GM19467 (cell line): ENCODE measurements at regions not wholly inside any gene's neighbourhood (a gene's known extent, or its start where the extent isn't known, plus 50 kb on each side); places are given as distances from the start of the nearest gene placed in this dataset.

ENCODE experiments used
- ATAC-seq: cut with Tn5 transposase; IDR thresholded peaks from one replicate; pipeline ENCODE4 v1.9.1; 2021; ENCODE audit warnings: mild to moderate bottlenecking, moderate library complexity; ENCODE audit not compliant: unreplicated experiment

GRCh38 chr12:25745281-25745680 is 192.2 kb upstream of the LMNTD1 start:
- ATAC-seq = no peak

GRCh38 chr12:25746131-25746530 is 193.0 kb upstream of the LMNTD1 start:
- no peak for ATAC-seq

- ATAC-seq = no peak
These were observed 199.7 kb upstream of the LMNTD1 start for GRCh38 chr12:25752710-25753309.

GRCh38 chr12:25755136-25755970 is 202.3 kb upstream of the LMNTD1 start:
- ATAC-seq = no peak

- ATAC-seq = no peak
These were observed 202.6 kb upstream of the RASSF8 start for GRCh38 chr12:25755971-25756260.

- no peak for ATAC-seq
These were observed 201.3 kb upstream of the RASSF8 start for GRCh38 chr12:25757037-25757665.

GRCh38 chr12:25759752-25760151 is 198.7 kb upstream of the RASSF8 start:
- ATAC-seq = no peak

GRCh38 chr12:25761356-25761755 is 197.1 kb upstream of the RASSF8 start:
- ATAC-seq = no peak

GRCh38 chr12:25764409-25764808 is 194.1 kb upstream of the RASSF8 start:
- ATAC-seq = no peak

GRCh38 chr12:25764892-25765291 is 193.6 kb upstream of the RASSF8 start:
- no peak for ATAC-seq

GRCh38 chr12:25767606-25768005 is 190.9 kb upstream of the RASSF8 start:
- no peak for ATAC-seq

- no peak for ATAC-seq
These were observed 190.3 kb upstream of the RASSF8 start for GRCh38 chr12:25768151-25768550.

GRCh38 chr12:25769082-25769945 is 189.2 kb upstream of the RASSF8 start:
- no peak for ATAC-seq

GRCh38 chr12:25771041-25771440 is 187.4 kb upstream of the RASSF8 start:
- no peak for ATAC-seq

- ATAC-seq = no peak
These were observed 187.0 kb upstream of the RASSF8 start for GRCh38 chr12:25771476-25771875.

- ATAC-seq = no peak
These were observed 182.5 kb upstream of the RASSF8 start for GRCh38 chr12:25775968-25776367.

- ATAC-seq = no peak
These were observed 177.7 kb upstream of the RASSF8 start for GRCh38 chr12:25780771-25781170.

- no peak for ATAC-seq
These were observed 177.2 kb upstream of the RASSF8 start for GRCh38 chr12:25781232-25781631.

- no peak for ATAC-seq
These were observed 174.9 kb upstream of the RASSF8 start for GRCh38 chr12:25783566-25783965.

- no peak for ATAC-seq
These were observed 173.8 kb upstream of the RASSF8 start for GRCh38 chr12:25784669-25785068.

GRCh38 chr12:25785134-25785533 is 173.3 kb upstream of the RASSF8 start:
- ATAC-seq = no peak
